KMS-11 (cell line): ENCODE measurements at regions not wholly inside any gene's neighbourhood (a gene's known extent, or its start where the extent isn't known, plus 50 kb on each side); places are given as distances from the start of the nearest gene placed in this dataset.
"Not testable (repeated sequence)": the region's sequence is repeated elsewhere in the genome, so short reads cannot be mapped to it uniquely, and the experiment has no call there.

ENCODE experiments used
- H2AFZ ChIP-seq: fragments of 200-600 bp; sonication (generic); 2 replicates; pipeline ENCODE4 v1.6.1; 2016; ENCODE audit warnings: antibody characterized with exemption, mixed run types, low read depth
- H3K27ac ChIP-seq: fragments of 200-600 bp; sonication (generic); 2 replicates; pipeline ENCODE4 v1.6.1; 2016; ENCODE audit warnings: mild to moderate bottlenecking, mixed run types
- H3K27me3 ChIP-seq: fragments of 200-600 bp; sonication (generic); 2 replicates; pipeline ENCODE4 v1.6.1; 2017; ENCODE audit warnings: mild to moderate bottlenecking, low read depth, mixed run types, moderate library complexity; ENCODE audit not compliant: insufficient read depth
- H3K36me3 ChIP-seq: fragments of 200-600 bp; sonication (generic); 2 replicates; pipeline ENCODE4 v1.6.1; 2017; ENCODE audit warnings: mild to moderate bottlenecking, mixed run types; ENCODE audit not compliant: insufficient read depth
- H3K4me1 ChIP-seq: fragments of 200-600 bp; sonication (generic); 2 replicates; pipeline ENCODE4 v1.6.1; 2016; ENCODE audit warnings: mild to moderate bottlenecking, low read depth, mixed run types; ENCODE audit not compliant: poor library complexity, severe bottlenecking
- H3K4me2 ChIP-seq: fragments of 200-600 bp; sonication (generic); 2 replicates; pipeline ENCODE4 v1.7.0; 2016; ENCODE audit warnings: mild to moderate bottlenecking, mixed run types
- H3K4me3 ChIP-seq: fragments of 200-600 bp; sonication (generic); IDR thresholded peaks from 2 replicates; pipeline ENCODE4 v1.6.1; 2017; ENCODE audit warnings: low read depth, low read length, mixed read lengths; ENCODE audit not compliant: insufficient read depth
- H3K79me2 ChIP-seq: fragments of 200-600 bp; sonication (generic); 2 replicates; pipeline ENCODE4 v1.6.1; 2016; ENCODE audit warnings: low read depth, mixed run types; ENCODE audit not compliant: insufficient read depth
- H3K9ac ChIP-seq: fragments of 200-600 bp; sonication (generic); 2 replicates; pipeline ENCODE4 v1.6.1; 2016; ENCODE audit warnings: mild to moderate bottlenecking, mixed run types
- H4K20me1 ChIP-seq: fragments of 200-600 bp; sonication (generic); 2 replicates; pipeline ENCODE4 v1.6.1; 2016; ENCODE audit warnings: mild to moderate bottlenecking, mixed run types; ENCODE audit not compliant: insufficient read depth
- TF ChIP-seq, protein P1 (sequence below): fragments of 200-600 bp; sonication (generic); conservative IDR thresholded peaks from 2 replicates; pipeline ENCODE4 v1.6.1; 2017; ENCODE audit warnings: low read depth, mild to moderate bottlenecking, antibody characterized with exemption, low read length, moderate library complexity, mixed read lengths

DNA sequence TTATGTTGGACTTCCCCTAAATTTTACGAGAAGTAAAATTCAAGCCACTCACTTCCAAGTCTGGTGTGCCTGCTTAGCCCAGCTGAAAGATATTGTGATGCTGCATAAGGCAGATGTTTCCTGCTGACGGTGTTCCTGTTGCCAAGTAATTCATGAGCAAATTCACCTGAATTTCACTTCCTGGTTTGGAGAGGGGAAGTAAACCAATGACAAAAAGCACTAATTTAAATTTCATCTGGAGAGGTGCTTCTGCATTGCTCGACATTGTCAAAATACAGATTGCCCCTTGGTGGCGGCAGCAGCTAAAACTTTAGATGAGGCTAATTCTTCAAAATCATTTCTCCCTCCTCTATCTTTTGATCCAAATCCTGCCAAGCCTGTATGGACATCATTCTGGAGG, 281.1 kb downstream of the AACS start:
- Histone ChIP-seq H3K27me3 (no peaks in the 10 kb centered on the region), H3K79me2 (no peaks in the 10 kb centered on the region), H3K4me1 (no peaks in the 10 kb centered on the region), H3K9ac (no peak overlapping the region), H4K20me1 (no peaks in the 10 kb centered on the region), H3K4me2 (no peak overlapping the region), H3K4me3 (no peak overlapping the region), H3K36me3 (no peaks in the 10 kb centered on the region), H3K27ac (no peak overlapping the region), H2AFZ (no peak overlapping the region)
- TF ChIP-seq, protein P1, sequence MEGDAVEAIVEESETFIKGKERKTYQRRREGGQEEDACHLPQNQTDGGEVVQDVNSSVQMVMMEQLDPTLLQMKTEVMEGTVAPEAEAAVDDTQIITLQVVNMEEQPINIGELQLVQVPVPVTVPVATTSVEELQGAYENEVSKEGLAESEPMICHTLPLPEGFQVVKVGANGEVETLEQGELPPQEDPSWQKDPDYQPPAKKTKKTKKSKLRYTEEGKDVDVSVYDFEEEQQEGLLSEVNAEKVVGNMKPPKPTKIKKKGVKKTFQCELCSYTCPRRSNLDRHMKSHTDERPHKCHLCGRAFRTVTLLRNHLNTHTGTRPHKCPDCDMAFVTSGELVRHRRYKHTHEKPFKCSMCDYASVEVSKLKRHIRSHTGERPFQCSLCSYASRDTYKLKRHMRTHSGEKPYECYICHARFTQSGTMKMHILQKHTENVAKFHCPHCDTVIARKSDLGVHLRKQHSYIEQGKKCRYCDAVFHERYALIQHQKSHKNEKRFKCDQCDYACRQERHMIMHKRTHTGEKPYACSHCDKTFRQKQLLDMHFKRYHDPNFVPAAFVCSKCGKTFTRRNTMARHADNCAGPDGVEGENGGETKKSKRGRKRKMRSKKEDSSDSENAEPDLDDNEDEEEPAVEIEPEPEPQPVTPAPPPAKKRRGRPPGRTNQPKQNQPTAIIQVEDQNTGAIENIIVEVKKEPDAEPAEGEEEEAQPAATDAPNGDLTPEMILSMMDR = no peak

DNA sequence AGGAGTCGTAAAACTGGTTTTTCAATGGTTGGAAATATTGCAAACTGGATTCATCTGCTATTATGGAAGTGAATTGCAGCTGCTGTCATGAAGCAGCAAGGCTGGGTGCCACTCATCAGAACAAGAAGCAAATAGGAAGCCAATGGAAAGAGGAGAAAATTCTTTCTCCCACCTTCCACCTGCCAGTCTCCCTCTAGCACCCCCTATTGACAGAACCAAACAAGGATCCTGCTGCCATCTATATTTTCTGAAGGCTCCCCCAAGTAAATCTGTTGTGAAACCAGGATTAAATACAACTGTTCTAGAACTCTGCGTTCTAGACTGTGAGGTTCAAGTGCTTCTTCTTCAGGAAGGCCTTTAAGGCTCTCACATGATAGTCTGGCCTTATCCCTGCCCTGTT, 286.6 kb downstream of the AACS start:
- TF ChIP-seq, protein P1 = no peak
- Histone ChIP-seq H3K36me3 (no peaks in the 10 kb centered on the region), H3K4me2 (no peak overlapping the region), H3K27ac (no peak overlapping the region), H2AFZ (no peak overlapping the region), H4K20me1 (no peaks in the 10 kb centered on the region), H3K9ac (no peak overlapping the region), H3K79me2 (no peaks in the 10 kb centered on the region), H3K4me3 (no peak overlapping the region), H3K27me3 (no peaks in the 10 kb centered on the region), H3K4me1 (no peaks in the 10 kb centered on the region)

DNA sequence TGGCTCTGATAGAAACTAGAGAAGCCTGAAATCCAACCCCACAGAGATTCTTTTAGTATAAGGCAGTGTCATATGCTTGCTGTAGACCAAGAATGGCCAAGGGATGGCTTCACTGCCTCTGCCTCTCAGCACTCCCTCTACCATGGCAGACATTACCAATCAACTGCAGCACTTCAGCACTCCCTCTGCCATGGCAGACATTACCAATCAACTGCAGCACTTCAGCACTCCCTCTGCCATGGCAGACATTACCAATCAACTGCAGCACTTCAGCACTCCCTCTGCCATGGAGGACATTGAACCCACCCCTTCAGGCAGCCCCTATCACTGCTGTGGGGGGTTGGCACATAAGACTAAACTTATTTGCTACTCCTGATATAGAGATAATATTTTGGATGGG, 287.8 kb downstream of the AACS start:
- not testable (repeated sequence) for H3K4me3 ChIP-seq, H2AFZ ChIP-seq, H3K27me3 ChIP-seq, H3K4me2 ChIP-seq, H3K79me2 ChIP-seq, H3K4me1 ChIP-seq, H4K20me1 ChIP-seq, H3K36me3 ChIP-seq, H3K9ac ChIP-seq, H3K27ac ChIP-seq

DNA sequence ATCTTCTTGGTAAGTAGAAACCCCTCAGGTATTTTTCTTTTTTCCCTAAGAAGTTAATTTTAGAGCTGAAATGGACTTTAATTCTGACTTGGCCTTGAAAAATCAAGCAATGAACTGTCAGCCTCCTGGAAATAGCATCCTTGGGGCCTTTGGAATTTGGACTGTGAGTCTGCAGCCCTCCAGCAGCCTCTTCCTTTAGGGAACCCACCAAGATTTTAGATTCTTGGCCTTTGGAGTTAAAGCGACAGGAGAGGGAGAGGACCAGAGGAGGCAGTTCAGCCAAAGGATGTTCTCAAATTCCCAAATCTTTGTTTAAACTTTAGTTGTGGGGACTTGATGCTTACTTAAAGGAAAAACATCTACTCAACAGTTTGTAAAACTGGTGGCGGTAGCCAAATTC, 288.6 kb downstream of the AACS start:
- H3K27me3 ChIP-seq = no peaks in the 10 kb centered on the region
- no peaks in the 10 kb centered on the region for H3K4me1 ChIP-seq
- H3K4me2 ChIP-seq = no peak overlapping the region
- no peak overlapping the region for H3K4me3 ChIP-seq
- no peak overlapping the region for H3K9ac ChIP-seq
- TF ChIP-seq, protein P1 = no peak
- no peaks in the 10 kb centered on the region for H3K36me3 ChIP-seq
- H2AFZ ChIP-seq = no peak overlapping the region
- H3K79me2 ChIP-seq = no peaks in the 10 kb centered on the region
- H3K27ac ChIP-seq = no peak overlapping the region
- no peaks in the 10 kb centered on the region for H4K20me1 ChIP-seq

DNA sequence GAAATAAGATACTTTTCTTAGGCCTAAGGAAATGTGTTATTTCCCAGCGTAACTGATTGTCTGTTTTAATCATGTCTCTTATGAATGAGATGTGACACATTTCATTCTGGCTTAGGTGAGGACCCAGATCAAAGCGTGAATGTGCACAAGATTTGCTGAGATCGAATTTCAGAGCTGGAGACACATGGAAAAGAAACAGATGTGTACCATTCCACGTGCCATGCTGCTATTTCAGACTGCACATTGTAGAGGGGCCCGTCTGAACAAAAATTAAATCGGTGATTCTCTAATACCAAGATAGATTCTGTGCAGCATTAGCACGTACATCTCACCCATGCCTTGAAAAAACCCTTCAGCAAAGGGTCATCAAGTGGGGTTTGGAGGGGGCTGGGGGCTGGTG, 290.4 kb downstream of the AACS start:
- Histone ChIP-seq H3K27me3 (no peaks in the 10 kb centered on the region), H3K4me2 (no peak overlapping the region), H3K9ac (no peak overlapping the region), H4K20me1 (no peaks in the 10 kb centered on the region), H3K27ac (no peak overlapping the region), H3K4me1 (no peaks in the 10 kb centered on the region), H2AFZ (no peak overlapping the region), H3K79me2 (no peaks in the 10 kb centered on the region), H3K4me3 (no peak overlapping the region), H3K36me3 (no peaks in the 10 kb centered on the region)
- TF ChIP-seq, protein P1 = no peak
